CD4-positive, alpha-beta T cell (primary cell): ENCODE measurements at regions not wholly inside any gene's neighbourhood (a gene's known extent, or its start where the extent isn't known, plus 50 kb on each side); places are given as distances from the start of the nearest gene placed in this dataset.

Experiments used
- ATAC-seq: fragments of 200-7000 bp; cut with Tn5 transposase; one replicate; pipeline ENCODE4 v1.10.0; 2022; ENCODE audit warnings: mild to moderate bottlenecking; ENCODE audit not compliant: poor library complexity
- CTCF ChIA-PET: fragments of 350-600 bp; sonication (Branson Sonifier 250); formaldehyde crosslinking; loops from one replicate; lab custom pipeline; 2021; ENCODE audit warnings: antibody characterized with exemption, inconsistent platforms; lab: Charles Lee
- POLR2A ChIA-PET: fragments of 350-600 bp; sonication (Branson Sonifier 250); formaldehyde crosslinking; loops from one replicate; lab custom pipeline; 2021; ENCODE audit warnings: antibody characterized with exemption, inconsistent platforms; lab: Charles Lee
- DNase-seq, 14 experiments: peaks; one replicate each; pipeline ENCODE4 v3.0.0-alpha.2; 2013 to 2020; ENCODE audit warnings: mixed read lengths in 2 of 14
- H3K27ac ChIP-seq, 2 donors: one replicate each; pipeline versions ENCODE4 v1.5.1 to v1.7.0; 2013; ENCODE audit warnings: low read length in 2 of 2, low read depth in 1 of 2, mild to moderate bottlenecking in 1 of 2
- H3K27me3 ChIP-seq, 2 experiments: 1 replicate in 1 of 2; 2 replicates in 1 of 2; pipeline versions ENCODE4 v1.6.1 to v1.7.0; 2013; ENCODE audit warnings: low read length in 2 of 2, control low read depth in 1 of 2, mild to moderate bottlenecking in 1 of 2, moderate library complexity in 1 of 2; ENCODE audit not compliant: insufficient read depth in 2 of 2, control insufficient read depth in 1 of 2
- H3K36me3 ChIP-seq: one replicate; pipeline ENCODE4 v1.6.1; 2013; ENCODE audit warnings: low read length, control low read depth; ENCODE audit not compliant: insufficient read depth
- H3K4me1 ChIP-seq: one replicate; pipeline ENCODE4 v1.6.1; 2013; ENCODE audit warnings: low read length, control low read depth; ENCODE audit not compliant: insufficient read depth
- H3K4me3 ChIP-seq: one replicate; pipeline ENCODE4 v1.5.1; 2013; ENCODE audit warnings: mild to moderate bottlenecking, low read length, moderate library complexity
- H3K9me3 ChIP-seq, 2 experiments: 1 replicate in 1 of 2; 2 replicates in 1 of 2; pipeline versions ENCODE4 v1.6.1 to v1.7.0; 2013; ENCODE audit warnings: low read length in 2 of 2, mild to moderate bottlenecking in 2 of 2, control low read depth in 1 of 2, moderate library complexity in 1 of 2; ENCODE audit not compliant: control insufficient read depth in 1 of 2, insufficient read depth in 1 of 2
- H3K27ac Mint-ChIP-seq: one replicate; pipeline ENCODE4 v1.8.0; 2020; ENCODE audit warnings: mixed read lengths
- H3K27me3 Mint-ChIP-seq: one replicate; pipeline ENCODE4 v1.8.0; 2021; ENCODE audit warnings: mixed read lengths
- H3K36me3 Mint-ChIP-seq: one replicate; pipeline ENCODE4 v1.8.0; 2021; ENCODE audit warnings: low read depth, mixed read lengths
- H3K4me1 Mint-ChIP-seq: one replicate; pipeline ENCODE4 v1.8.0; 2021; ENCODE audit warnings: low read depth, mixed read lengths
- H3K4me3 Mint-ChIP-seq: one replicate; pipeline ENCODE4 v1.8.0; 2020; ENCODE audit warnings: mild to moderate bottlenecking, mixed read lengths
- H3K9me3 Mint-ChIP-seq: one replicate; pipeline ENCODE4 v1.8.0; 2020; ENCODE audit warnings: mixed read lengths
- intact Hi-C, 2 experiments: fragments of 100-400 bp; cut with DNase I in 1 of 2; cut with micrococcal nuclease in 1 of 2; formaldehyde crosslinking; loops; one replicate each; pipeline versions ENCODE4 v1.15.1 to v1.9.0; 2023 to 2025; cut with DNase I, micrococcal nuclease
- TF ChIP-seq, protein P1 (sequence below): fragments of 200-600 bp; IDR thresholded peaks from one replicate; pipeline ENCODE4 v1.8.0; 2022; ENCODE audit warnings: antibody characterized with exemption, mild to moderate bottlenecking

DNA sequence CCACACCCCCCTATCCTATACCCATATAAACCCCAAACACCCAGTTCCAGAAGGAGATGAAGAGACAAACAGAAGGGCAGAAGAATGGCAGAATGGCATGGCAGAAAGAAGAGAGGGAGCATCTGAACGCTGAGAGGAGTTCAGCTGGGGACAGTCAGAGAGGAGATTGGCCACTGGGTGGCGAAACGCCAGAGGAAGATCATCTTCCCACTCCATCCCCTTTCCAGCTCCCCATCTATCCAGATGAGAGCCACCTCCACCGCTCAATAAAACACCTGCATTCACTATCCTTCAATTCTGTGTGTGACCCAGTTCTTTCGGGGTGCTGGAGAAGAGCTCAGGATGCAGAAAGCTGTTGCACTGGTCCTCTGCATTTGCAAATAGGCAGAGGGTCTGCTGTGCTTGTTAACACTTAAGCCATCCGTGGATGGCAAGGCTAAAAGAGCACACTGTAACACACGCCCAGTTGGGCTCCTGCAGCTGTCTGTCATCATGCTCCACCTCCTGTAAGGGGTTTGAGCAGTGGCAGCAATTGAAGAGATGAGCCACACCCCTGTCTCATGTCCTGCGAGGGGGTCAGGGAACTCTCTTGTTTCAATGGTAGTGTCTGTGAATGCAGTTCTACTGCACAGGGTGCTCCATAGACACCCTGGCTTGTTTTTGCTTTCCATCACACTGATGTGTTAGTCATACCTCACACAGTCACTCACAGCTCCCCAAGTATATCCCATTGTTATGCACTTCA is 1034.8 kb upstream of the RBFOX1 start:
- H3K9me3 Mint-ChIP-seq, result peaks cover 6% of the 10 kb centered on the region
- no peaks in the 10 kb centered on the region for H3K27me3 ChIP-seq
- TF ChIP-seq, protein P1, sequence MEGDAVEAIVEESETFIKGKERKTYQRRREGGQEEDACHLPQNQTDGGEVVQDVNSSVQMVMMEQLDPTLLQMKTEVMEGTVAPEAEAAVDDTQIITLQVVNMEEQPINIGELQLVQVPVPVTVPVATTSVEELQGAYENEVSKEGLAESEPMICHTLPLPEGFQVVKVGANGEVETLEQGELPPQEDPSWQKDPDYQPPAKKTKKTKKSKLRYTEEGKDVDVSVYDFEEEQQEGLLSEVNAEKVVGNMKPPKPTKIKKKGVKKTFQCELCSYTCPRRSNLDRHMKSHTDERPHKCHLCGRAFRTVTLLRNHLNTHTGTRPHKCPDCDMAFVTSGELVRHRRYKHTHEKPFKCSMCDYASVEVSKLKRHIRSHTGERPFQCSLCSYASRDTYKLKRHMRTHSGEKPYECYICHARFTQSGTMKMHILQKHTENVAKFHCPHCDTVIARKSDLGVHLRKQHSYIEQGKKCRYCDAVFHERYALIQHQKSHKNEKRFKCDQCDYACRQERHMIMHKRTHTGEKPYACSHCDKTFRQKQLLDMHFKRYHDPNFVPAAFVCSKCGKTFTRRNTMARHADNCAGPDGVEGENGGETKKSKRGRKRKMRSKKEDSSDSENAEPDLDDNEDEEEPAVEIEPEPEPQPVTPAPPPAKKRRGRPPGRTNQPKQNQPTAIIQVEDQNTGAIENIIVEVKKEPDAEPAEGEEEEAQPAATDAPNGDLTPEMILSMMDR, result no peak
- no peak overlapping the region for H3K4me3 Mint-ChIP-seq
- H3K36me3 Mint-ChIP-seq, result no peaks in the 10 kb centered on the region
- ChIA-PET POLR2A (no interaction called here), CTCF (no interaction called here)
- ATAC-seq (no peak), DNase-seq (no peak)
- no peaks in the 10 kb centered on the region for H3K4me1 Mint-ChIP-seq
- H3K4me1 ChIP-seq, result no peaks in the 10 kb centered on the region
- no peak overlapping the region for H3K27ac Mint-ChIP-seq
- no peak overlapping the region for H3K4me3 ChIP-seq
- no peaks in the 10 kb centered on the region for H3K27me3 Mint-ChIP-seq
- intact Hi-C loops, result no loop called here
- H3K27ac ChIP-seq, result no peak overlapping the region
- H3K36me3 ChIP-seq, result no peaks in the 10 kb centered on the region
- H3K9me3 ChIP-seq, result peaks cover 0 to 5% of the 10 kb centered on the region in 2 experiments

DNA sequence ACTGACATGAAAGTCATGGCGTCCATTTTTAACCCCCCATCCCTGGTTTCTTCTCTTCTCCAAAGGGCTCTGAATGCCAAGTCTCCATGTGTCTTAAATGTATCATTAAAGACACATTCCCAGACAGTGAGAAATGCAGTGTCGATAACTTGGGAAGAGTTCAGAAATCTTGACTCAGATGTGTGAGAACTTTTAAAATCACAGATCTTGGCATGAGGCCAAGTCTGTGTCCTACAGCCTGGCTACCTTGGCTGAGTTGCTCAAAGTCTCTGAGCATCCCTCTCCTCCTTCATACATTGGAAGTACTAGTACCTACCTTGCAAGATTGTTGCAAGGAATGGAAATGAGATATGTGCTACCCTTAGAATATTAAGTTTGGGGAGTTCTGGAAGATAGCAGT is 1046.5 kb upstream of the RBFOX1 start:
- intact Hi-C loops, result no loop called here
- Mint-ChIP-seq H3K36me3 (no peaks in the 10 kb centered on the region), H3K4me3 (no peak overlapping the region), H3K4me1 (no peaks in the 10 kb centered on the region), H3K27me3 (no peaks in the 10 kb centered on the region), H3K27ac (no peak overlapping the region), H3K9me3 (peaks cover 4% of the 10 kb centered on the region)
- POLR2A ChIA-PET, result no interaction called here
- TF ChIP-seq, protein P1, result no peak
- CTCF ChIA-PET, result no interaction called here
- no peaks in the 10 kb centered on the region for H3K36me3 ChIP-seq
- no peak overlapping the region for H3K27ac ChIP-seq
- ATAC-seq, result no peak
- DNase-seq, result no peak
- no peak overlapping the region for H3K4me3 ChIP-seq
- no peaks in the 10 kb centered on the region for H3K27me3 ChIP-seq
- no peaks in the 10 kb centered on the region for H3K9me3 ChIP-seq
- no peaks in the 10 kb centered on the region for H3K4me1 ChIP-seq

DNA sequence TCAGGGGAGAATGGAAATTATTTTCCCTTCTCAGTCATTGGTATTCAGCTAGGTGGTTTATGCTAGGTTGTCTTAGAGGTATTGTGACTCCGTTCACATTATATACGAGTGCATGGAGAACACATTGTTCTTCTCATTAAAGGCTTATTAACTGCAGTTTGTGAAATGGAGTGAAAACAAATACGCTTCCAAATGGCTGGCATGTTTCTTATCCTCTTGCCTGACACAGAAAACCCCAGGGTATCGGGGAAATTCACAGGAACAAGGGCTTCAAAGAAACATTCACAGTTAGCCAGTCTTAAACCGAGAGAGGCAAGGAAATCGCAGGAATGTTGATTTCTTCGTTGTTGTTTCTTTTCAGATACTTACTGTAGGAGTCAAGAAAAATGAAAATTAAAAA is 1047.9 kb upstream of the RBFOX1 start:
- intact Hi-C loops, result no loop called here
- Histone ChIP-seq H3K9me3 (no peaks in the 10 kb centered on the region), H3K36me3 (no peaks in the 10 kb centered on the region), H3K27ac (no peak overlapping the region), H3K4me3 (no peak overlapping the region), H3K4me1 (no peaks in the 10 kb centered on the region), H3K27me3 (no peaks in the 10 kb centered on the region)
- no peaks in the 10 kb centered on the region for H3K27me3 Mint-ChIP-seq
- H3K27ac Mint-ChIP-seq, result no peak overlapping the region
- no peaks in the 10 kb centered on the region for H3K36me3 Mint-ChIP-seq
- peaks cover 2% of the 10 kb centered on the region for H3K9me3 Mint-ChIP-seq
- TF ChIP-seq, protein P1, result no peak
- no peak overlapping the region for H3K4me3 Mint-ChIP-seq
- ChIA-PET CTCF (no interaction called here), POLR2A (no interaction called here)
- no peaks in the 10 kb centered on the region for H3K4me1 Mint-ChIP-seq
- DNase-seq, result no peak
- no peak for ATAC-seq
